WTC11 (cell line): ENCODE measurements at regions not wholly inside any gene's neighbourhood (a gene's known extent, or its start where the extent isn't known, plus 50 kb on each side); places are given as distances from the start of the nearest gene placed in this dataset.

Experiments
- GRHL2 ChIP-seq: fragments of 250-450 bp; sonication (Bioruptor Pico); IDR thresholded peaks from 2 replicates; pipeline ENCODE4 v1.8.0; 2022; ENCODE audit warnings: mild to moderate bottlenecking, moderate library complexity; ENCODE audit not compliant: insufficient replicate concordance, severe bottlenecking
- JUN ChIP-seq: sonication (generic); formaldehyde crosslinking; IDR thresholded peaks from 2 replicates; pipeline ENCODE4 v1.8.0; 2023; ENCODE audit warnings: mild to moderate bottlenecking, missing genetic modification reagents
- NR1H2 ChIP-seq: sonication (generic); formaldehyde crosslinking; IDR thresholded peaks from 2 replicates; pipeline ENCODE4 v1.9.0; 2021; ENCODE audit warnings: mild to moderate bottlenecking, moderate library complexity, missing genetic modification reagents
- SP1 ChIP-seq: sonication (generic); formaldehyde crosslinking; conservative IDR thresholded peaks from 2 replicates; pipeline ENCODE4 v1.8.1; 2022; ENCODE audit warnings: missing genetic modification reagents
- TCF7 ChIP-seq: sonication (generic); formaldehyde crosslinking; IDR thresholded peaks from 2 replicates; pipeline ENCODE4 v1.8.0; 2022; ENCODE audit warnings: mild to moderate bottlenecking, low read depth, missing genetic modification reagents, moderate library complexity
- ZNF121 ChIP-seq: sonication (generic); formaldehyde crosslinking; IDR thresholded peaks from 2 replicates; pipeline ENCODE4 v1.8.0; 2023; ENCODE audit warnings: missing genetic modification reagents
- TF ChIP-seq, protein P1 (sequence below): fragments of 200-600 bp; IDR thresholded peaks from 2 replicates; pipeline ENCODE4 v1.8.0; 2022; ENCODE audit warnings: antibody characterized with exemption
- TF ChIP-seq, protein P2 (sequence below): sonication (generic); formaldehyde crosslinking; IDR thresholded peaks from 2 replicates; pipeline ENCODE4 v1.8.0; 2022; ENCODE audit warnings: mild to moderate bottlenecking, missing genetic modification reagents
- TF ChIP-seq, protein P3 (sequence below): sonication (generic); formaldehyde crosslinking; conservative IDR thresholded peaks from 2 replicates; pipeline ENCODE4 v1.8.1; 2022; ENCODE audit warnings: mild to moderate bottlenecking, missing genetic modification reagents
- TF ChIP-seq, protein P4 (sequence below): sonication (generic); formaldehyde crosslinking; IDR thresholded peaks from 2 replicates; pipeline ENCODE4 v1.8.1; 2023; ENCODE audit warnings: mild to moderate bottlenecking, missing genetic modification reagents, moderate library complexity
- TF ChIP-seq, protein P5 (sequence below): sonication (generic); formaldehyde crosslinking; IDR thresholded peaks from 2 replicates; pipeline ENCODE4 v1.8.0; 2022; ENCODE audit warnings: missing genetic modification reagents
- TF ChIP-seq, protein P6 (sequence below): sonication (generic); formaldehyde crosslinking; IDR thresholded peaks from 2 replicates; pipeline ENCODE4 v1.8.1; 2022; ENCODE audit warnings: missing genetic modification reagents, borderline replicate concordance

DNA sequence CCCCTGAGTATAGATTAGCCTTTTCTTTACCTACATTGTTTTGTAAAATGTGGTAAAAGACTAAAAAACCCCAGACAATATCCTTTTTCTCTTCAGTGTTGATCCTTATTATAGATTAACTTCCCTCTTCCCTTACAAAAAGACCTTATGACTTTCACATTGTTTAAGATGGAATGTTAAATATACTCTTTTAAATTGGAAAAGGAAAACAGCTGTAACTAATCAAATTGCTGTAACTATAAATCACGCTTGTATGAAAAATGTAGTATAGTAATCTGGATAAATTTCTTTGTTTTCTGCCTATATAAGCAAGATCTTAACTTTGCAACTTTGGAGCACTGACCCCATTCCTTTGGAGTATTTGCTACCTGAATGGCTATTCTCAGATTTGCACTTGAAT, 383.1 kb downstream of the FAM170A start:
- TF ChIP-seq NR1H2 (CRISPR knock-in tag), result no peak
- TF ChIP-seq, protein P1, sequence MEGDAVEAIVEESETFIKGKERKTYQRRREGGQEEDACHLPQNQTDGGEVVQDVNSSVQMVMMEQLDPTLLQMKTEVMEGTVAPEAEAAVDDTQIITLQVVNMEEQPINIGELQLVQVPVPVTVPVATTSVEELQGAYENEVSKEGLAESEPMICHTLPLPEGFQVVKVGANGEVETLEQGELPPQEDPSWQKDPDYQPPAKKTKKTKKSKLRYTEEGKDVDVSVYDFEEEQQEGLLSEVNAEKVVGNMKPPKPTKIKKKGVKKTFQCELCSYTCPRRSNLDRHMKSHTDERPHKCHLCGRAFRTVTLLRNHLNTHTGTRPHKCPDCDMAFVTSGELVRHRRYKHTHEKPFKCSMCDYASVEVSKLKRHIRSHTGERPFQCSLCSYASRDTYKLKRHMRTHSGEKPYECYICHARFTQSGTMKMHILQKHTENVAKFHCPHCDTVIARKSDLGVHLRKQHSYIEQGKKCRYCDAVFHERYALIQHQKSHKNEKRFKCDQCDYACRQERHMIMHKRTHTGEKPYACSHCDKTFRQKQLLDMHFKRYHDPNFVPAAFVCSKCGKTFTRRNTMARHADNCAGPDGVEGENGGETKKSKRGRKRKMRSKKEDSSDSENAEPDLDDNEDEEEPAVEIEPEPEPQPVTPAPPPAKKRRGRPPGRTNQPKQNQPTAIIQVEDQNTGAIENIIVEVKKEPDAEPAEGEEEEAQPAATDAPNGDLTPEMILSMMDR, result no peak
- TF ChIP-seq SP1 (CRISPR knock-in tag), result no peak
- TF ChIP-seq, protein P2, sequence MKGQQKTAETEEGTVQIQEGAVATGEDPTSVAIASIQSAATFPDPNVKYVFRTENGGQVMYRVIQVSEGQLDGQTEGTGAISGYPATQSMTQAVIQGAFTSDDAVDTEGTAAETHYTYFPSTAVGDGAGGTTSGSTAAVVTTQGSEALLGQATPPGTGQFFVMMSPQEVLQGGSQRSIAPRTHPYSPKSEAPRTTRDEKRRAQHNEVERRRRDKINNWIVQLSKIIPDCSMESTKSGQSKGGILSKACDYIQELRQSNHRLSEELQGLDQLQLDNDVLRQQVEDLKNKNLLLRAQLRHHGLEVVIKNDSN, result no peak
- TF ChIP-seq, protein P3, sequence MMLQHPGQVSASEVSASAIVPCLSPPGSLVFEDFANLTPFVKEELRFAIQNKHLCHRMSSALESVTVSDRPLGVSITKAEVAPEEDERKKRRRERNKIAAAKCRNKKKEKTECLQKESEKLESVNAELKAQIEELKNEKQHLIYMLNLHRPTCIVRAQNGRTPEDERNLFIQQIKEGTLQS, result no peak
- TF ChIP-seq, protein P4, sequence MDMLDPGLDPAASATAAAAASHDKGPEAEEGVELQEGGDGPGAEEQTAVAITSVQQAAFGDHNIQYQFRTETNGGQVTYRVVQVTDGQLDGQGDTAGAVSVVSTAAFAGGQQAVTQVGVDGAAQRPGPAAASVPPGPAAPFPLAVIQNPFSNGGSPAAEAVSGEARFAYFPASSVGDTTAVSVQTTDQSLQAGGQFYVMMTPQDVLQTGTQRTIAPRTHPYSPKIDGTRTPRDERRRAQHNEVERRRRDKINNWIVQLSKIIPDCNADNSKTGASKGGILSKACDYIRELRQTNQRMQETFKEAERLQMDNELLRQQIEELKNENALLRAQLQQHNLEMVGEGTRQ (CRISPR knock-in tag), result no peak
- TF ChIP-seq, protein P5, sequence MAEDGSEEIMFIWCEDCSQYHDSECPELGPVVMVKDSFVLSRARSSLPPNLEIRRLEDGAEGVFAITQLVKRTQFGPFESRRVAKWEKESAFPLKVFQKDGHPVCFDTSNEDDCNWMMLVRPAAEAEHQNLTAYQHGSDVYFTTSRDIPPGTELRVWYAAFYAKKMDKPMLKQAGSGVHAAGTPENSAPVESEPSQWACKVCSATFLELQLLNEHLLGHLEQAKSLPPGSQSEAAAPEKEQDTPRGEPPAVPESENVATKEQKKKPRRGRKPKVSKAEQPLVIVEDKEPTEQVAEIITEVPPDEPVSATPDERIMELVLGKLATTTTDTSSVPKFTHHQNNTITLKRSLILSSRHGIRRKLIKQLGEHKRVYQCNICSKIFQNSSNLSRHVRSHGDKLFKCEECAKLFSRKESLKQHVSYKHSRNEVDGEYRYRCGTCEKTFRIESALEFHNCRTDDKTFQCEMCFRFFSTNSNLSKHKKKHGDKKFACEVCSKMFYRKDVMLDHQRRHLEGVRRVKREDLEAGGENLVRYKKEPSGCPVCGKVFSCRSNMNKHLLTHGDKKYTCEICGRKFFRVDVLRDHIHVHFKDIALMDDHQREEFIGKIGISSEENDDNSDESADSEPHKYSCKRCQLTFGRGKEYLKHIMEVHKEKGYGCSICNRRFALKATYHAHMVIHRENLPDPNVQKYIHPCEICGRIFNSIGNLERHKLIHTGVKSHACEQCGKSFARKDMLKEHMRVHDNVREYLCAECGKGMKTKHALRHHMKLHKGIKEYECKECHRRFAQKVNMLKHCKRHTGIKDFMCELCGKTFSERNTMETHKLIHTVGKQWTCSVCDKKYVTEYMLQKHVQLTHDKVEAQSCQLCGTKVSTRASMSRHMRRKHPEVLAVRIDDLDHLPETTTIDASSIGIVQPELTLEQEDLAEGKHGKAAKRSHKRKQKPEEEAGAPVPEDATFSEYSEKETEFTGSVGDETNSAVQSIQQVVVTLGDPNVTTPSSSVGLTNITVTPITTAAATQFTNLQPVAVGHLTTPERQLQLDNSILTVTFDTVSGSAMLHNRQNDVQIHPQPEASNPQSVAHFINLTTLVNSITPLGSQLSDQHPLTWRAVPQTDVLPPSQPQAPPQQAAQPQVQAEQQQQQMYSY (CRISPR knock-in tag), result no peak
- no peak for TF ChIP-seq ZNF121 (CRISPR knock-in tag)
- no peak for TF ChIP-seq TCF7 (CRISPR knock-in tag)
- TF ChIP-seq, protein P6, sequence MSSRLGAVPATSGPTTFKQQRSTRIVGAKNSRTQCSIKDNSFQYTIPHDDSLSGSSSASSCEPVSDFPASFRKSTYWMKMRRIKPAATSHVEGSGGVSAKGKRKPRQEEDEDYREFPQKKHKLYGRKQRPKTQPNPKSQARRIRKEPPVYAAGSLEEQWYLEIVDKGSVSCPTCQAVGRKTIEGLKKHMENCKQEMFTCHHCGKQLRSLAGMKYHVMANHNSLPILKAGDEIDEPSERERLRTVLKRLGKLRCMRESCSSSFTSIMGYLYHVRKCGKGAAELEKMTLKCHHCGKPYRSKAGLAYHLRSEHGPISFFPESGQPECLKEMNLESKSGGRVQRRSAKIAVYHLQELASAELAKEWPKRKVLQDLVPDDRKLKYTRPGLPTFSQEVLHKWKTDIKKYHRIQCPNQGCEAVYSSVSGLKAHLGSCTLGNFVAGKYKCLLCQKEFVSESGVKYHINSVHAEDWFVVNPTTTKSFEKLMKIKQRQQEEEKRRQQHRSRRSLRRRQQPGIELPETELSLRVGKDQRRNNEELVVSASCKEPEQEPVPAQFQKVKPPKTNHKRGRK, result no peak
- no peak for TF ChIP-seq JUN (CRISPR knock-in tag)
- TF ChIP-seq GRHL2 (CRISPR knock-in tag), result no peak
